Stomach (tissue), 8 donors: ENCODE measurements at regions not wholly inside any gene's neighbourhood (a gene's known extent, or its start where the extent isn't known, plus 50 kb on each side); places are given as distances from the start of the nearest gene placed in this dataset.

Experiments used
- DNase-seq, 2 donors: peaks; one replicate each; pipeline versions ENCODE4 v3.0.0 to v3.0.0-alpha.2; 2013 to 2019
- H3K27ac ChIP-seq, 5 donors: fragments of 200-600 bp in 4 of 5; sonication (generic) in 4 of 5; one replicate each; pipeline ENCODE4 v1.5.1; 2013 to 2019; ENCODE audit warnings: mild to moderate bottlenecking in 1 of 5, moderate library complexity in 1 of 5
- H3K27me3 ChIP-seq, 3 donors: fragments of 200-600 bp; sonication (generic); one replicate each; pipeline ENCODE4 v1.5.1; 2017 to 2019; ENCODE audit warnings: mixed run types in 1 of 3
- H3K36me3 ChIP-seq, 4 donors: fragments of 200-600 bp; sonication (generic); 1 replicate in 3 of 4; 2 replicates in 1 of 4; pipeline ENCODE4 v1.5.1; 2016 to 2019
- H3K4me1 ChIP-seq, 4 donors: fragments of 200-600 bp; sonication (generic); one replicate each; pipeline ENCODE4 v1.5.1; 2016 to 2019
- H3K4me3 ChIP-seq, 4 donors: fragments of 200-600 bp; sonication (generic) in 3 of 4; one replicate each; pipeline ENCODE4 v1.5.1; 2016 to 2019; ENCODE audit warnings: mild to moderate bottlenecking in 1 of 4
- H3K9me3 ChIP-seq, 4 donors: fragments of 200-600 bp; sonication (generic); one replicate each; pipeline ENCODE4 v1.5.1; 2016 to 2019
- EP300 ChIP-seq: sonication (generic); formaldehyde crosslinking; IDR thresholded peaks from one replicate; pipeline ENCODE4 v1.6.1; 2017; ENCODE audit warnings: antibody characterized with exemption
- POLR2A ChIP-seq, 4 donors: fragments of 450-650 bp; IDR thresholded peaks; one replicate each; pipeline ENCODE4 v1.6.1; 2016; ENCODE audit warnings: antibody characterized with exemption in 4 of 4, control low read depth in 2 of 4, mild to moderate bottlenecking in 1 of 4, moderate library complexity in 1 of 4
- POLR2AphosphoS5 ChIP-seq, 3 donors: sonication (generic); formaldehyde crosslinking; IDR thresholded peaks; one replicate each; pipeline ENCODE4 v1.6.1; 2016; ENCODE audit warnings: antibody characterized with exemption in 3 of 3
- WGBS, 5 donors: extraction: QIAGEN DNeasy Blood & Tissue Kit in 3 of 5; methylation state at CpG; one replicate each; pipeline versions ENCODE4 v1.1.5 to v1.1.7; 2013 to 2018; 5-methylcytosine and 5-hydroxymethylcytosine counted together
- intact Hi-C: fragments of 100-400 bp; cut with DNase I; formaldehyde crosslinking; loops from one replicate; pipeline ENCODE4 v1.15.1; 2023; ENCODE audit warnings: low total_unique reads
- TF ChIP-seq, protein P1 (sequence below), 7 experiments: fragments of 450-650 bp in 4 of 7; fragments of 200-600 bp in 3 of 7; sonication (generic) in 3 of 7; IDR thresholded peaks; one replicate each; pipeline ENCODE4 v1.5.1; 2016 to 2019; ENCODE audit warnings: antibody characterized with exemption in 7 of 7, control low read depth in 2 of 7, mild to moderate bottlenecking in 1 of 7
- donor health status: healthy with polysubstance abuse.
- donor health status: Bipolar disorder and iron deficiency.
- donor health status: healthy.

DNA sequence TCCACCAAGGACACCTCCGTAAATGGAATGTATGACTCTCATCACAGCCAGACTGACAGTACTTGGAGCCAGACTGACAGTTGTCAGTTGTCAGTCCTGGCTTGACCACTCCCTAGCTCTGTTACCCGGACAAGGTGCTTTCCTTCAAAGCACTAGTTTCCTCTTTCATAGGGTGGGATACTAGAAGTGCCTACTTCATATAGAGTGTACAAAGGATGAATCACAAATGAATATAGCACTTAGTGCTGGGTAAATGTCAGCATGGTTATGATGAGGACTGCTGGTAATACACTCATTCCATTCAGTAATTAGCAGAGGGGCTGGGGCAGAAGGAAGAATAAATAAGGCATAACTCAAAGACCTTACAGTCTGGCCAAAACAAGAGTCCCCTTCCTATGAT is 91.4 kb downstream of the ARL4C start:
- H3K4me1 ChIP-seq: no peaks in the 10 kb centered on the region
- peaks cover 0 to 4% (median 0%) of the 10 kb centered on the region in 4 donors for H3K9me3 ChIP-seq
- H3K27me3 ChIP-seq: peaks cover 0 to 9% (median 0%) of the 10 kb centered on the region in 3 donors
- no peak overlapping the region for H3K4me3 ChIP-seq
- TF ChIP-seq POLR2AphosphoS5 (IDR thresholded peaks at IDR 0.05): no peak
- TF ChIP-seq, protein P1, sequence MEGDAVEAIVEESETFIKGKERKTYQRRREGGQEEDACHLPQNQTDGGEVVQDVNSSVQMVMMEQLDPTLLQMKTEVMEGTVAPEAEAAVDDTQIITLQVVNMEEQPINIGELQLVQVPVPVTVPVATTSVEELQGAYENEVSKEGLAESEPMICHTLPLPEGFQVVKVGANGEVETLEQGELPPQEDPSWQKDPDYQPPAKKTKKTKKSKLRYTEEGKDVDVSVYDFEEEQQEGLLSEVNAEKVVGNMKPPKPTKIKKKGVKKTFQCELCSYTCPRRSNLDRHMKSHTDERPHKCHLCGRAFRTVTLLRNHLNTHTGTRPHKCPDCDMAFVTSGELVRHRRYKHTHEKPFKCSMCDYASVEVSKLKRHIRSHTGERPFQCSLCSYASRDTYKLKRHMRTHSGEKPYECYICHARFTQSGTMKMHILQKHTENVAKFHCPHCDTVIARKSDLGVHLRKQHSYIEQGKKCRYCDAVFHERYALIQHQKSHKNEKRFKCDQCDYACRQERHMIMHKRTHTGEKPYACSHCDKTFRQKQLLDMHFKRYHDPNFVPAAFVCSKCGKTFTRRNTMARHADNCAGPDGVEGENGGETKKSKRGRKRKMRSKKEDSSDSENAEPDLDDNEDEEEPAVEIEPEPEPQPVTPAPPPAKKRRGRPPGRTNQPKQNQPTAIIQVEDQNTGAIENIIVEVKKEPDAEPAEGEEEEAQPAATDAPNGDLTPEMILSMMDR (IDR thresholded peaks at IDR 0.05): no peak
- no peak for TF ChIP-seq POLR2A (IDR thresholded peaks at IDR 0.05)
- TF ChIP-seq EP300: no peak
- intact Hi-C loops: no loop called here
- WGBS, 5 donors: 53 to 66% (median 60%) methylated on average over 2 of the region's 2 CpGs
- no peak for DNase-seq
- H3K36me3 ChIP-seq: no peaks in the 10 kb centered on the region
- no peak overlapping the region for H3K27ac ChIP-seq

DNA sequence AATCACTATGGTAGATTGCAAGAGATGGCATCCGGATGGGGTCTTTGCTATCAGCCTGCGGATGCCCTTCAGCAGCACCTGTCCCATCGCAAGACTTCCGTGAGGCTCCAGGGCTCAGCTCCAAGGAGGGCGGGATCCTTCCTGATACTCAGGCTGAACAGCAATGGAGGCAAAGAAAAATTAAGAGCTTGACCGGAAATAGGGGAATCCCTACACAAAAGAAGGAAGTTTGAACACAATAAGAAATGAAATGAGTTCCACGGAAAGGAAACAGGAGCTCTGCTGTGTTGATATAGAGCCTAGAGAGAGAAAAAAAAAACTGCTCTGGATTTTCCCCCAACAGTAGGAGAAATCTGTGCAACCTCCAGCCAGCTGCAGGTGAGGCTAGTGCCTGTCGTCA is 91.9 kb downstream of the ARL4C start:
- Histone ChIP-seq H3K27ac (no peak overlapping the region), H3K9me3 (peaks cover 0 to 4% (median 0%) of the 10 kb centered on the region in 4 donors), H3K27me3 (peaks cover 0 to 4% (median 0%) of the 10 kb centered on the region in 3 donors), H3K36me3 (no peaks in the 10 kb centered on the region), H3K4me1 (no peaks in the 10 kb centered on the region), H3K4me3 (no peak overlapping the region)
- peak in 1 of 2 donors; percentile 20 for DNase-seq
- TF ChIP-seq POLR2AphosphoS5 (IDR thresholded peaks at IDR 0.05): no peak
- TF ChIP-seq EP300: no peak
- intact Hi-C loops: no loop called here
- 50 to 62% (median 57%) methylated on average over 8 of the region's 8 CpGs for WGBS, 5 donors

DNA sequence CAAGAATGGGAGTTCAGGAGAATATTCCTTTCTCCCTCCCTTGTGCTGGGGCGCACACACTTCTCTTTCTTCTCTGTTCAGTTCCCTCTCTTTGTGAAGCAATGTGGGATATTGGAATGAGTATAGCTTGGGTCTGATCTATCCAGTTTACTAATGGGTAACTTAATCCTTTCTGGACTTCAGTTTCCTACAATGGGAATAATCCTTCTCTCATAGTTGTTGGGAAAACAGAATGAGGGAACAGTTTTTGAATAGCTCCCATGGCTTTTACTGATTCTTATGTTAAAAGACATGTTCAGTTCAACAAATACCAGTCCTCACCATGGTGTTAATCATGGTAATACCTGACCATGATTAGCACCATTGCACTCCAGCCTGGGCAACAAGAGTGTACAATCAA is 93.1 kb downstream of the ARL4C start:
- H3K4me3 ChIP-seq: no peak overlapping the region
- no peak for DNase-seq
- 89 to 100% (median 94%) methylated on average over 1 of the region's 1 CpG for WGBS, 5 donors
- no peaks in the 10 kb centered on the region for H3K4me1 ChIP-seq
- H3K27me3 ChIP-seq: no peaks in the 10 kb centered on the region
- no peak for TF ChIP-seq POLR2A (IDR thresholded peaks at IDR 0.05)
- TF ChIP-seq POLR2AphosphoS5 (IDR thresholded peaks at IDR 0.05): no peak
- TF ChIP-seq EP300: no peak
- TF ChIP-seq, protein P1 (IDR thresholded peaks at IDR 0.05): no peak
- H3K27ac ChIP-seq: no peak overlapping the region
- intact Hi-C loops: no loop called here
- H3K9me3 ChIP-seq: peaks cover 0 to 4% (median 0%) of the 10 kb centered on the region in 4 donors
- no peaks in the 10 kb centered on the region for H3K36me3 ChIP-seq

DNA sequence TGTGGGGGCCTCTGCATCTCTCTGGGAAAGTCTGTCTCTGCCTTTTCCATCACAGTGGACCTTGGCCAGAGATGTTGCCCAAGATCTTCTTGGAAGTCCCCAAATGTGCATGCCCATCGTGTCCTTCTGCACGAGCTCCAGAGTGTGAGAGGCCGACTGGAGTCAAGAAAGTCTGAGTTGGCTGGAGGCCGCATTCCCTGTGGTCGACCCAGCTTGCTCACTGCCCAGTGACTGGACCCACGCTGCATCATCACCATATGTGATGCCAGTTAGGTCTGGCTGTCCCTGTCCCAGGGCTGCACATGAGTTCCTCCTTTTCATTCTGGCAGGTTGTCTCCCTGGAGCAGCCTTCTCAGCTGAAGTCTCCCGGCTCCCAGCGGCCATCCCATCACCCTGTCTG is 93.8 kb downstream of the ARL4C start:
- H3K9me3 ChIP-seq: peaks cover 0 to 4% (median 0%) of the 10 kb centered on the region in 4 donors
- H3K4me1 ChIP-seq: no peaks in the 10 kb centered on the region
- intact Hi-C loops: no loop called here
- no peak overlapping the region for H3K27ac ChIP-seq
- 78 to 91% (median 82%) methylated on average over 6 to 8 of the region's 8 CpGs for WGBS, 5 donors
- no peak overlapping the region for H3K4me3 ChIP-seq
- TF ChIP-seq EP300: no peak
- TF ChIP-seq, protein P1 (IDR thresholded peaks at IDR 0.05): no peak
- no peak for TF ChIP-seq POLR2AphosphoS5 (IDR thresholded peaks at IDR 0.05)
- no peak for TF ChIP-seq POLR2A (IDR thresholded peaks at IDR 0.05)
- no peak for DNase-seq
- no peaks in the 10 kb centered on the region for H3K36me3 ChIP-seq
- H3K27me3 ChIP-seq: no peaks in the 10 kb centered on the region

DNA sequence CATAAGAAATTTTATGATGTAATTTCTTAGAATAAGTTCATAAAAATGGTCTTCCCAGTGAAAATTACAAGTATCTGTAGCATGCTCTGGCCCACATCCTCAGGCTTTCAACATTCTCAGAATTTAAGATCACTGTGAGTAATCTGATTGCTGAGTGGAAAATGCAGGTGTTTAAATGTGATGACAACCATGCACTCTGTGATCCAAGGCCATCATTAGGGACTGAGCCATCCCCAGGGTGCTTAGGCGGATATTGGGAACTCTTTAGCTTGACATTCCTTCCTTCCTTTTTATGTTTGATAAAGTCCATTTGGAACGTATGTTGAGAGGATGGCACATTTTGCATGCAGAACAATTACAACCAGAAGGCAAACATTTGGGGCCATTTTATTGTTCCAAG is 95.5 kb downstream of the ARL4C start:
- no peak for DNase-seq
- WGBS, 5 donors: 87 to 92% (median 89%) methylated on average over 2 of the region's 2 CpGs
- intact Hi-C loops: no loop called here
- H3K4me1 ChIP-seq: no peaks in the 10 kb centered on the region
- H3K27ac ChIP-seq: no peak overlapping the region
- H3K9me3 ChIP-seq: peaks cover 0 to 4% (median 0%) of the 10 kb centered on the region in 4 donors
- TF ChIP-seq POLR2A (IDR thresholded peaks at IDR 0.05) (no peak), EP300 (no peak), POLR2AphosphoS5 (IDR thresholded peaks at IDR 0.05) (no peak)
- TF ChIP-seq, protein P1 (IDR thresholded peaks at IDR 0.05): no peak
- H3K36me3 ChIP-seq: no peaks in the 10 kb centered on the region
- no peaks in the 10 kb centered on the region for H3K27me3 ChIP-seq
- H3K4me3 ChIP-seq: no peak overlapping the region
